Endothelial cell of umbilical vein (primary cell): ENCODE measurements at regions not wholly inside any gene's neighbourhood (a gene's known extent, or its start where the extent isn't known, plus 50 kb on each side); places are given as distances from the start of the nearest gene placed in this dataset.

Experiments used
- BruUV-seq: library from RNA; stranded (reverse); fragments of 400-500 nt; replicated peaks from 2 replicates; lab custom pipeline; 2021; lab: Mats Ljungman, UMichigan
- CTCF ChIA-PET: fragments of 300-600, 350-600 bp; sonication (Branson Sonifier 250); formaldehyde crosslinking; loops from one replicate; lab custom pipeline; 2021; ENCODE audit warnings: antibody characterized with exemption, inconsistent platforms; lab: Charles Lee
- POLR2A ChIA-PET: fragments of 300-600, 350-600 bp; sonication (Branson Sonifier 250); formaldehyde crosslinking; loops from one replicate; lab custom pipeline; 2021; ENCODE audit warnings: antibody characterized with exemption, inconsistent platforms; lab: Charles Lee
- DNase-seq: peaks from one replicate; pipeline ENCODE4 v3.0.0-alpha.2; 2011; ENCODE audit warnings: low read depth, low spot score
- FAIRE-seq: peaks from 2 replicates; lab custom pipeline; 2011; peaks lifted over from hg19 to GRCh38; lab: Jason Lieb, UNC
- H2AFZ ChIP-seq: 2 replicates; pipeline ENCODE4 v1.6.0; 2012; ENCODE audit warnings: low read depth, low read length, control low read depth, inconsistent platforms
- H3K27ac ChIP-seq: 2 replicates; pipeline ENCODE4 v1.5.1; 2011; ENCODE audit warnings: low read depth, mild to moderate bottlenecking, control low read depth, low read length, moderate library complexity; ENCODE audit not compliant: insufficient read depth
- H3K27me3 ChIP-seq, 2 experiments: 2 replicates each; pipeline versions ENCODE4 v1.6.0 to v1.6.1; 2011; ENCODE audit warnings: low read length in 2 of 2, mixed read lengths in 1 of 2; ENCODE audit not compliant: control insufficient read depth in 2 of 2, insufficient read depth in 2 of 2
- H3K36me3 ChIP-seq, 2 experiments: 2 replicates in 1 of 2; 3 replicates in 1 of 2; pipeline ENCODE4 v1.5.1; 2011; ENCODE audit warnings: low read length in 2 of 2, mild to moderate bottlenecking in 1 of 2, moderate library complexity in 1 of 2; ENCODE audit not compliant: control insufficient read depth in 2 of 2, insufficient read depth in 2 of 2; ENCODE audit errors: extremely low read depth in 1 of 2
- H3K4me1 ChIP-seq: 3 replicates; pipeline ENCODE4 v1.5.1; 2011; ENCODE audit warnings: mild to moderate bottlenecking, low read length; ENCODE audit not compliant: control insufficient read depth, insufficient read depth; ENCODE audit errors: extremely low read depth
- H3K4me2 ChIP-seq: 2 replicates; pipeline ENCODE4 v1.6.1; 2011; ENCODE audit warnings: low read length, control low read depth, mixed read lengths; ENCODE audit not compliant: insufficient read depth
- H3K4me3 ChIP-seq, 3 experiments: fragments of 200-600 bp in 1 of 3; sonication (generic), shearing (Covaris generic) in 1 of 3; replicated peaks in 1 of 3; 2 replicates each; pipeline ENCODE4 v1.5.1; 2011 to 2016; ENCODE audit warnings: control low read depth in 3 of 3, low read length in 3 of 3, mild to moderate bottlenecking in 2 of 3, inconsistent platforms in 1 of 3, low read depth in 1 of 3, moderate library complexity in 1 of 3; ENCODE audit not compliant: insufficient read depth in 1 of 3
- H3K79me2 ChIP-seq: 2 replicates; pipeline ENCODE4 v1.6.0; 2012; ENCODE audit warnings: low read length, inconsistent platforms; ENCODE audit not compliant: control insufficient read depth, insufficient read depth
- H3K9ac ChIP-seq: replicated peaks from 2 replicates; pipeline ENCODE3; 2011; ENCODE audit warnings: low read length, control low read depth; ENCODE audit not compliant: insufficient read depth; ENCODE audit errors: extremely low read depth
- H3K9me1 ChIP-seq: replicated peaks from 3 replicates; pipeline ENCODE4 v1.6.0; 2011; ENCODE audit warnings: mild to moderate bottlenecking, low read length; ENCODE audit not compliant: control insufficient read depth, insufficient read depth; ENCODE audit errors: extremely low read depth
- H3K9me3 ChIP-seq: replicated peaks from 2 replicates; pipeline ENCODE4 v1.5.1; 2012; ENCODE audit warnings: low read length, inconsistent platforms; ENCODE audit not compliant: control insufficient read depth, insufficient read depth
- H4K20me1 ChIP-seq: replicated peaks from 2 replicates; pipeline ENCODE3; 2011; ENCODE audit warnings: mild to moderate bottlenecking, low read length; ENCODE audit not compliant: control insufficient read depth, insufficient read depth; ENCODE audit errors: extremely low read depth
- EZH2 ChIP-seq: IDR thresholded peaks from 2 replicates; pipeline ENCODE4 v1.6.1; 2012; ENCODE audit warnings: borderline replicate concordance, low read depth, mild to moderate bottlenecking, moderate library complexity, low read length, inconsistent platforms; ENCODE audit not compliant: severe bottlenecking
- FOS ChIP-seq: IDR thresholded peaks from 2 replicates; pipeline ENCODE4 v1.6.1; 2011; ENCODE audit warnings: mild to moderate bottlenecking, low read length, moderate library complexity, borderline replicate concordance; ENCODE audit not compliant: insufficient read depth
- GATA2 ChIP-seq: IDR thresholded peaks from 2 replicates; pipeline ENCODE4 v1.7.0; 2011; ENCODE audit warnings: low read depth, mild to moderate bottlenecking, moderate library complexity, mixed read lengths, low read length; ENCODE audit not compliant: insufficient read length, insufficient read depth
- JUN ChIP-seq: IDR thresholded peaks from 2 replicates; pipeline ENCODE4 v1.6.1; 2011; ENCODE audit warnings: borderline replicate concordance, low read depth; ENCODE audit not compliant: insufficient read length, insufficient read depth
- MYC ChIP-seq: IDR thresholded peaks from one replicate; pipeline ENCODE4 v1.6.1; 2011; ENCODE audit warnings: mild to moderate bottlenecking, low read depth, low read length
- POLR2A ChIP-seq: IDR thresholded peaks from 2 replicates; pipeline ENCODE4 v1.6.1; 2012; ENCODE audit warnings: low read depth, mild to moderate bottlenecking, control low read depth, low read length
- POLR2AphosphoS5 ChIP-seq: IDR thresholded peaks from 2 replicates; pipeline ENCODE4 v1.6.1; 2012; ENCODE audit warnings: low read depth, mild to moderate bottlenecking, control low read depth, low read length, moderate library complexity; ENCODE audit not compliant: insufficient read depth
- dilution Hi-C: fragments of 300-500 bp; cut with MboI; formaldehyde crosslinking; loops from one replicate; pipeline ENCODE4 v1.15.0; 2019; ENCODE audit warnings: low sequenced_read_pairs; ENCODE audit not compliant: extremely low pct_ligation_motif_present
- intact Hi-C: fragments of 100-400 bp; cut with micrococcal nuclease; formaldehyde crosslinking; loops from one replicate; pipeline ENCODE4 v1.10.0; 2022
- TF ChIP-seq, protein P1 (sequence below), 2 donors: IDR thresholded peaks; 1 replicate in 1 of 2; 2 replicates in 1 of 2; pipeline ENCODE4 v1.5.1; 2011; ENCODE audit warnings: low read length in 2 of 2, mild to moderate bottlenecking in 2 of 2, moderate library complexity in 2 of 2, control low read depth in 1 of 2, inconsistent platforms in 1 of 2, low read depth in 1 of 2; ENCODE audit not compliant: insufficient read depth in 1 of 2; ENCODE audit errors: extremely low read depth in 1 of 2
- TF ChIP-seq, protein P2 (sequence below): IDR thresholded peaks from 2 replicates; pipeline ENCODE4 v1.6.1; 2011; ENCODE audit not compliant: insufficient read depth, insufficient read length

DNA sequence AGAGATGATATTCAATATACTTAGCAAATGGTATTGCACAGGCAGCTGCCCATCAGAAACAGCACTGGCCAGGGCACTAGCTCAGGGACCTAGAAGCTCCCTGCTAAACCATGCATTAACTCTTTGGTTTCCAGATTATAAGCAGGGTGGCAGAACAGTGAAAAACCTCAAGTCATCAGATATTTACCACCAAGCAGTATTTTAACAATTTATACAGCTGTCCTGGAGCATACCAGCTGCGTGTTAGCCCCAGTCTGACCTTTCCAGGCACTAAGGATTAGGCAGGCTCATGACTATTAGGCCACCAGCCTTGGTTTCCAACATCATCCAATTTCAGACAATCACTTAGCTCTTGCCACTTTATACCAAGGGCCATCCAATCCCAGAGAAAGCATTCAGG lies 326.5 kb downstream of the CAAP1 start:
- Histone ChIP-seq H3K9me3 (no peaks in the 10 kb centered on the region), H3K4me3 (no peak overlapping the region), H3K27me3 (no peaks in the 10 kb centered on the region), H3K4me2 (no peak overlapping the region), H4K20me1 (no peaks in the 10 kb centered on the region), H3K9me1 (no peaks in the 10 kb centered on the region), H3K4me1 (no peaks in the 10 kb centered on the region), H2AFZ (no peak overlapping the region), H3K36me3 (no peaks in the 10 kb centered on the region), H3K9ac (no peak overlapping the region), H3K79me2 (no peaks in the 10 kb centered on the region), H3K27ac (no peak overlapping the region)
- intact Hi-C loops: no loop called here
- no TSS peak for BruUV-seq
- ChIA-PET POLR2A (no interaction called here), CTCF (no interaction called here)
- dilution Hi-C loops: no loop called here
- FAIRE-seq: no peak
- DNase-seq: no peak
- TF ChIP-seq JUN (no peak), POLR2AphosphoS5 (no peak), EZH2 (no peak), MYC (no peak), POLR2A (no peak), FOS (no peak), GATA2 (no peak)
- TF ChIP-seq, protein P1, sequence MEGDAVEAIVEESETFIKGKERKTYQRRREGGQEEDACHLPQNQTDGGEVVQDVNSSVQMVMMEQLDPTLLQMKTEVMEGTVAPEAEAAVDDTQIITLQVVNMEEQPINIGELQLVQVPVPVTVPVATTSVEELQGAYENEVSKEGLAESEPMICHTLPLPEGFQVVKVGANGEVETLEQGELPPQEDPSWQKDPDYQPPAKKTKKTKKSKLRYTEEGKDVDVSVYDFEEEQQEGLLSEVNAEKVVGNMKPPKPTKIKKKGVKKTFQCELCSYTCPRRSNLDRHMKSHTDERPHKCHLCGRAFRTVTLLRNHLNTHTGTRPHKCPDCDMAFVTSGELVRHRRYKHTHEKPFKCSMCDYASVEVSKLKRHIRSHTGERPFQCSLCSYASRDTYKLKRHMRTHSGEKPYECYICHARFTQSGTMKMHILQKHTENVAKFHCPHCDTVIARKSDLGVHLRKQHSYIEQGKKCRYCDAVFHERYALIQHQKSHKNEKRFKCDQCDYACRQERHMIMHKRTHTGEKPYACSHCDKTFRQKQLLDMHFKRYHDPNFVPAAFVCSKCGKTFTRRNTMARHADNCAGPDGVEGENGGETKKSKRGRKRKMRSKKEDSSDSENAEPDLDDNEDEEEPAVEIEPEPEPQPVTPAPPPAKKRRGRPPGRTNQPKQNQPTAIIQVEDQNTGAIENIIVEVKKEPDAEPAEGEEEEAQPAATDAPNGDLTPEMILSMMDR (IDR thresholded peaks at IDR 0.05; ENCODE audit: extremely low read depth in 1 of 2, insufficient read depth in 1 of 2, low read depth in 1 of 2, low read length in 2 of 2): no peak
- TF ChIP-seq, protein P2, sequence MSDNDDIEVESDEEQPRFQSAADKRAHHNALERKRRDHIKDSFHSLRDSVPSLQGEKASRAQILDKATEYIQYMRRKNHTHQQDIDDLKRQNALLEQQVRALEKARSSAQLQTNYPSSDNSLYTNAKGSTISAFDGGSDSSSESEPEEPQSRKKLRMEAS: no peak
